ENCODE measurements at regions not wholly inside any gene's neighbourhood (a gene's known extent, or its start where the extent isn't known, plus 50 kb on each side); places are given as distances from the start of the nearest gene placed in this dataset.

- TF ChIP-seq CTCF (IDR thresholded peaks at IDR 0.05 in 2 of 3, conservative IDR thresholded peaks at IDR 0.05 in 1 of 3; ENCODE audit: insufficient read depth in 2 of 3, low read depth in 1 of 3, low read length in 3 of 3), result no peak
- TF ChIP-seq NFE2L1 (tag; IDR thresholded peaks at IDR 0.05; ENCODE audit: borderline replicate concordance, low read depth), result no peak
- TF ChIP-seq ZNF274 (IDR thresholded peaks at IDR 0.05; ENCODE audit: borderline replicate concordance, low read depth, low read length), result no peak
- no peak for TF ChIP-seq ZNF589 (CRISPR knock-in tag; IDR thresholded peaks at IDR 0.05; ENCODE audit: low read depth)
- TF ChIP-seq POLR2A (conservative IDR thresholded peaks at IDR 0.05), result no peak
- no peak for TF ChIP-seq PTTG1 (tag; IDR thresholded peaks at IDR 0.05; ENCODE audit: low read depth)
- TF ChIP-seq NFIC (IDR thresholded peaks at IDR 0.05), result no peak
- TF ChIP-seq FOS (IDR thresholded peaks at IDR 0.05; ENCODE audit: extremely low read depth, insufficient read length), result no peak
- no peak for TF ChIP-seq SIN3A (IDR thresholded peaks at IDR 0.05; ENCODE audit: borderline replicate concordance in 2 of 2, control insufficient read depth in 1 of 2, low read depth in 2 of 2, low read length in 2 of 2)
- no peak for TF ChIP-seq ZBTB33 (CRISPR knock-in tag; IDR thresholded peaks at IDR 0.05)
- no peak for TF ChIP-seq ZFX (CRISPR knock-in tag; IDR thresholded peaks at IDR 0.05)
- TF ChIP-seq TAF15 (IDR thresholded peaks at IDR 0.05; ENCODE audit: low read depth, low read length), result no peak
- no peak for TF ChIP-seq CAMTA2 (CRISPR knock-in tag; conservative IDR thresholded peaks at IDR 0.05)
Measured at GRCh38 chr20:43334080-43334479, 123.6 kb upstream of the SRSF6 start.
